Activated naive CD8-positive, alpha-beta T cell treated with anti-CD3 and anti-CD28 coated beads, Interleukin-2, amount 50 U/mL, for 16 hours (primary cell): ENCODE measurements at regions not wholly inside any gene's neighbourhood (a gene's known extent, or its start where the extent isn't known, plus 50 kb on each side); places are given as distances from the start of the nearest gene placed in this dataset.
"Not testable (repeated sequence)": the region's sequence is repeated elsewhere in the genome, so short reads cannot be mapped to it uniquely, and the experiment has no call there.

ENCODE experiments used
- DNase-seq: peaks from one replicate; pipeline ENCODE4 v3.0.0-alpha.2; 2020; ENCODE audit warnings: low read depth, low spot score

DNA sequence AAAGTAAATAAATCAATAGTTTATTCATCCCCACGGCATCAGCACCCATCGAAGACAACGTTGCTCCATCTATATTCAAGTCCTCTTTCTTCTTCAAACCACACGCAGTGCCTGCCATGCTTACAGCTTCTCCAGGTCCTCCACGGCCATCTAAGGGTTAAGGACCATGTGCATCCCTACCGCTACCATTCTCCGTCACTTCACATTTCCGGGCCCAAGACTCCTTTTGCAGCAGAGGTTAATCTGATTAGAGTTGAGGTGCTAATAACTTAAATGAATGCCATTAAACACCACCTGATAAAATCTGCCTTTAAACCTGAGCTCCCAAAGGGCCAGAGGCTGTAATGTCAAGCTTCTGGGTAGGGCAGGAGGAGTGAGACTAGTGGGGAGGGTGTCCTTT is 79.7 kb upstream of the CCND2 start:
- no peak for DNase-seq

- DNase-seq: no peak
Measured at GRCh38 chr12:4191642-4192041, 81.9 kb upstream of the CCND2 start.

GRCh38 chr12:4191149-4191548 is 82.4 kb upstream of the CCND2 start:
- no peak for DNase-seq

- no peak for DNase-seq
Measured at GRCh38 chr12:4190366-4191063, 83.0 kb upstream of the CCND2 start.

DNA sequence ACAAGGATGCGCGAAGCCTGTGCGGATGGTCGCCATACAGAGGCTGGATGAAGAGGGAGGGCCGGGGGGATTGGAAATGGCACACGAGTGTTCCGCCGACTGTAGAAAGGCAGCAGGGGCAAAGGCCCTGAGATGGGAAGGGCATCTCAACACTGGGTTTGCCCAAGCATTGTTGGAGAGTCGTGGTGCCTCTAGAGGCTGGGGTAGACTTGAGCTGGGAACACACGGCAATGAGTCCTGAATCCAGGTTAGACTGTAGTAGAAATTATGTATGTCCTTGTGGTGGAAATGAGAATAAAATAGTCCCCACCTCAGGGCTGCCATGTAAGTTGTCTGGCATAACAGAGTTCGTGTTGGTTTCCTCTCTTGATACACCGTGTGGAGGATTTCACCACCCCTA is 83.8 kb upstream of the CCND2 start:
- no peak for DNase-seq

GRCh38 chr12:4187916-4188315 is 85.6 kb upstream of the CCND2 start:
- DNase-seq: no peak

DNA sequence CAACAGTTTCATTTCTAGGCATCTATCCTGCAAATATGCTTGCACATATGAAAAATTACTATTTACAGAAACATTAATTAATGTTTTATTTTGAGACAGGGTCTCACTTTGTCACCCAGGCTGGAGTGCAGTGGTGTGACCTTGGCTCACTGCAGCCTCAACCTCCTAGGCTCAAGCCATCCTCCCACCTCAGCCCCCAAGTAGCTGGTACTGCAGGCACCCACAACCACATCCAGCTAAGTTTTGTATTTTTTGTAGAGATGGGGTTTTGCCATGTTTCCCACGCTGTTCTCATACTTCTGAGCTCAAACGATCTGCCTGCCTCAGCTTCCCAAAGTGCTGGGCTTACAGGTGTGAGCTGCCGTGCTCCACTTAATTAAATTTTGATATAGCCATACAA is 86.2 kb upstream of the CCND2 start:
- not testable (repeated sequence) for DNase-seq

DNA sequence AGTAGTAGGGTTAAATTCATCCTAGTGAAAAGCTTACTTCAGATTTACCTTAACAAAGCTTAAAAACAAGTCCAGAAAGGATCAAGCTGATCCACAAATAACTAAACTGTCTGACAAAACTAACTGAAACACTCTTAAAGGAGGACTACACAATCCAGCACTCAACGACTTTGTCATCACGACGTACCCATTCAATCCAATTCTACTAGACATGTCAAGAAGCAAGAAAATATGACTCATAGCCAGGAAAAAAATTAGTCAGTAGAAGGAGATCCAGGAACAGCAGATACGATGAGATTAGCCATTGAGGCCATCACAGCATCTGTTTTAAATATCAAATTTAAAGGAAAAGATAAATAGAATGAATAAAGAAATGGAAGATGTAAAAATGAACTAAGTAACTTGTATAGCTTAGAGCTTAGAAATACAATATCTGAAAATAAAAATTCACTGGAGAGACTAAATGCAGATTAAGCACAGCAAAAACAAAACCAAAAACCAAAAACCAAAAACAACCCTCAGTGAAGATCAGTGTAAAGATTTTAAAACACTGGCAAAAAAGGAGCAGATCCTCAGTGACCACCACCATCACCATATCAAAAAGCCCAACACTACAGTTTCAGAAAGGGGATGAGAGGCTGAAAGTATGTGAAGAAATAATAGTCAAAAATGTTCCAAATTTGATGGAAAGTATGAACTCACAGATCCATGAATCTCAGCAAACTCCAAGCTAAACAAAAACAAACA is 95.0 kb upstream of the CCND2 start:
- no peak for DNase-seq

- no peak for DNase-seq
Measured at GRCh38 chr12:4177262-4177661, 96.3 kb upstream of the CCND2 start.

DNA sequence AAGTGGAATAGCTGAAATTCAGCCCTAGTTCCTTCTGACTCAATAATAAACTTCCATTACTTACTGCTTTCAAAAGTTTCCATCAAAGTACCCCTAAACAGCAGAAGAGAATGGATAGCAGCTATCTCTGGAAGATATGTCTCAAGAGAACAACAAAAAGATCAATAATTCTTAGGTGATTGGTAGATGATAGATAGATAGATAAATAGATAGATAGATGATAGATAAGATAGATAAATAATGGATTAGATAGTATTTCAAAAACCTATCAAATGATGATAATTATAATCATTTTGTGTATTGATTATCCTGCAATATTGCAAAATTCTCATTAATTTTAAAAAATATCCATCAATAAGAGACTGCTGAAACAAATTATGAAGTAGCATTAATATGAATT is 97.4 kb upstream of the CCND2 start:
- no peak for DNase-seq

- DNase-seq: no peak
Measured at GRCh38 chr12:4174417-4174816, 99.1 kb upstream of the CCND2 start.

DNA sequence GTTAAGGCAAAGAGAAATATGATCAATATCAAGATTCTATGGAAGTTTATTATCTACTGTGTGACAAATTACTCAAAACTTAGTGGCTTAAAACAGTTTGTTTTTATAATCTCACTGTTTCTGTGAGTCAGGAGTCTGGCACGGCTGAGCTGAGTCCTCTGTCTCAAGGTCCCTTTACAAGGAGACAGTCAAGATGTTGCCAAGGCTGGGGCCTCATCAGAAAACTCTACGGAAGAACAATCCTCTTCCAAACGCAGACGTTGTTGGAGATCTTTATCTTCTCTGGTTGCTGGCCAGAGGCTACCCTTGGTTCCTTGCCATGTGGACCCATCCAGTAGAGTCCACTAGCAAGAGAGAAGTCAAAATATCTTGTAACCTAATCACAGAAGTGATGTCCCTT is 100.6 kb upstream of the CCND2 start:
- no peak for DNase-seq

GRCh38 chr12:4171742-4172141 is 101.8 kb upstream of the CCND2 start:
- no peak for DNase-seq

DNA sequence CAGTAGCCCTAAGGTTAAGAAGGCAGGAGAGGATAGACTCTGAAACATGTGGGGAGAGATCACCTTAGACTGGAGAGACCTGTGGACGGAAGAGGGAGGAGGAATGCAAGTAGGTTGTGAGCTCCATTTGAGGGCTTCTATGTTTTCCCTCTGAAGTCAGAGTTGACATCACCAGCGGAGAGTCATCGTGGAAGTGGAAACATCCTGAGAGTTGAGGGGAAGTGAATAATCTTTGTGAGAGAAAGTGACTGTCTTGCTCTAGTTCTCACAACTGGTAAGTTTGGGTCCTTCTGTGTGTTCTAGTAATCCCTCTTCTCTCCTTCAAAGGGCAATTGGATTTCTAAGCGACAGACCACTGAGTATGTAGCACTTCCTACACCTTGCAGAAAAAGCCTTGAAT is 103.6 kb upstream of the CCND2 start:
- no peak for DNase-seq

DNA sequence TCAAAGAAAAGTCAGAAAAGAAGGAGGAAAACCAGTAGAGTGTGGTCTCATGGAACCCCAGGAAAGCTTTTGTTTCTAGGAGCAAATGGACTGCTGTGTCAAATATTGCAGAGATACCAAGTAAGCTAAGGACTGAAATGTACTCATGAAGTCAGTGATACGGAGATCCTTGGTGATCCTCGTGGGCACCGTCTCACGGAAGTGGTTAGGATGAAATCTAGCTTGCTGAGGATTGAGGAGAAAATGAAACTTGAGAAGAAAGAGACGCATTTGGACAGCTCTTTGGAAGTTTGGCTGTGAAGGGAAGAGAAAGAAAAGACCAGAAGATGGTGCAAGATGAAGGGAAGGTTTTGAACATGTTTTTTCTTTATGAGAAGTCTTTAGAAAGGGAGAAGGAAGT is 104.0 kb upstream of the CCND2 start:
- no peak for DNase-seq

- DNase-seq: no peak
Measured at GRCh38 chr12:4168036-4168435, 105.5 kb upstream of the CCND2 start.

DNA sequence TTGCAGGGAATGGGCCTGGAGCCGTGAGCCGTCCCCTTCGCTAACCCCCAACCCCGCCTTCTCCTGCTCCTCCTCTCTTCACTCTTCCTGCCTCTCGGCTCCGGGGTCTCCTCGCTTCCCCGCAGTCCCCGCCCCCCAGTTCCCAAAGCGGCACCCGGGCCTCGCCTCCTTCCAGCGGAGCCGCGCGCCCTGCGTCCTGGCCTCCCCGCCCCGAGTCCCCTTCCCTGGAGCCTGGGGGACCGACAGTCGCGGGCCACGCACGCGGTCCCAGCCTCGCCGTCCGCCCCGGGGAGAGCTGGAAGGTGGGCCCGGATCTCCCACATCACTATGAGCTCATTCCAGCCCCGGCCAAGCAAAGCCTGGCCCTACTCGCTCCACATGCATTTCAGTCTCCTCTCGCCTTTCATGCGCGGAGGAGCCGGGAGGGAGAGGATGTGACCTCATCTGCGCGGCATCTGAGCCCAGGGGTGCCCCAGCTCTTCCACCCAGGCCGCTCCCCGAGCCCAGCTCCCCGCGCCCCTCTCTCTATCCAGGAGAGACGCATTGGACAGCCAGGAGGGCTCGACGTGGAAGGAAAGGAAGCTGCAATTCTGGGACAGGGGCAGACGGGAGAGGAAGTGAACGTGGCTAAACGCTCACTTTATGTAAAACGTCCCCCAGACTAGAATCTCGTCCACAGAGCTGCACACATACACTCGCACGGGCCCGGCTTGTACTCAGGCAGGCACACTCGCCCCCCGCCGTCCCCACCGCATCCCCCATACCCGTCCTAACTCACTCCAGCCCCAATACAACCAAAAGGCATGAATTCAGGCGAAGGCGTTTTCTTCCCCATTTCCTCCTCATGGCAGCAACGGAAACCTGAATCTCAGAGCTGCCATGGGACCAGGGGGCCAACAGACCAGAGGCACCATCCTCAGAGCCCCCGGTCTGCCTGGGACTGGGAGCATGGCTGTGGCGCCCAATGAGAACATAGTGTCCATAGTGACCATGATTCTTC is 108.7 kb upstream of the CCND2 start:
- DNase-seq: peak; percentile 11

DNA sequence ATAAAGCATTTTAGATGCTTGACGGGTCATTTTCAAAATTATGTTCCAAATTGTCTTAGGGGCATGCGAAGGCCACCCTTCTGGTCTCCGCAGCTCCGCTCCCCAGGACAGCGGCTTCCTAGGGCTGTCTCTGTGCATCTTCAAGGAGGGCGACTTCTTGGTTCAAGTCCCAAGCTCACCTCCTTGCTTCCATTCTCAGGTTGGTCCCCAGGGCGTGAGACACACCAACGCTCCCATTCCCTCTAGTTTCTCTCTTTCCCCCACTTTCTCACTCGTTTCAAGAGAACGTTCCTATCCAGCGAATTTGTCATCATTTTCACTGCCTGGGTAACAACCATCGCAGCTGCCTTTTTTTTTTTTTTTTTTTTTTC is 109.4 kb upstream of the CCND2 start:
- no peak for DNase-seq

DNA sequence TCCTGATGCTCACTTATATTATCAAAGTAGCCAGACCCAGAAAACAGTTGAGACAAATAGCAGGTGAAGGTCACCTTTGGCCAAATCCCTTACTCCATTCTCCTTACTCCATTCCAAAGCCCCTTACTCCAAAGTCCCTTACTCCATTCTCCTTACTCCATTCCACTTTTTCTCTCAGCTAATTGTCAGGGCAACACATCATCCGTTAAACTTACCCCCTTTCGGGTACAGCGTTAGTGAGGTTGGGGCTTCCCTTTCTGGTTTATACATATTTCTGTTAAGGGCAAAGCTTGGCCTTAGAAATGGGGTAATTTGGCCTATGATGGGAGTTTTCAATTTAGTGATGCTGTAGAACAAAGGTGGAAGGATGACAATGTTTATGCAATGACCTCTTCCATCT is 111.8 kb upstream of the CCND2 start:
- no peak for DNase-seq

GRCh38 chr12:4160314-4161040 is 113.1 kb upstream of the CCND2 start:
- DNase-seq: no peak

DNA sequence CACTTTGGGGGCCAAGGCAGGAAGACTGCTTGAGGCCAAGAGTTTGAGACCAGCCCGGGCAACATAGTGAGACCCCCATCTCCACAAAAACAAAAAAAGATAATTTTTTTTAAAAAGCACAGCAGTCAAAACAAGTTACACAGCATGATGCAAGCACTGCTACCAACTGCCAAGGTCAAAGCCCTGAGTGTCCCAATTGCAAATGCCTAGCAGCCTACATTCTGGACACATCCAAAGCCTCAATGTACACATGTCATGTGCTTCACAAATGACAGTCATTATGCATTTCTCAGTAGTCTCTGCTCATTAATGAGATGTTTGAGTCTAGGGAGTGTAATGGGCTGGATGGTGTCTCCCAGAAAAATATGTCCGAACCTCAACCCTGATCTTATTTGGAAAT is 113.7 kb upstream of the CCND2 start:
- DNase-seq: no peak

DNA sequence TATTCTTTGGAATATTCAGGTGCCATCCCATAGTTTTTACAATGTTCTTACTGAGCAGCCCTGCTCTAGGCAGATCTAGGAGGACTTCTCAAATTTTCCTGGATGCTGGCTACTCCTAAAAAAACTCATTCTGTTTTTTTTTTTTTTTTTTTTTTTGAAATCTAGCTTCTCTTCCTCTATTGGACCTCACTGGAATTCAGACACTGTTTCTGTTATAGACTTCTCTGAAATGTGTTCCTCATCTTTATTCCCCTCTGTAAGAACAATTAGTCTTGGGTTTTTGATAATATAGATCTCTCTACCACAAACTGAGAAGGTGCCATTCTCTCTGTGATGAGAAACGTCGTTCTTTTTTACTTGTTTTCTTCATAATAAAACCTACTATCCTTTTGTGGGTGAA is 115.3 kb upstream of the CCND2 start:
- no peak for DNase-seq
